ENCODE measurements at regions not wholly inside any gene's neighbourhood (a gene's known extent, or its start where the extent isn't known, plus 50 kb on each side); places are given as distances from the start of the nearest gene placed in this dataset.

DNA sequence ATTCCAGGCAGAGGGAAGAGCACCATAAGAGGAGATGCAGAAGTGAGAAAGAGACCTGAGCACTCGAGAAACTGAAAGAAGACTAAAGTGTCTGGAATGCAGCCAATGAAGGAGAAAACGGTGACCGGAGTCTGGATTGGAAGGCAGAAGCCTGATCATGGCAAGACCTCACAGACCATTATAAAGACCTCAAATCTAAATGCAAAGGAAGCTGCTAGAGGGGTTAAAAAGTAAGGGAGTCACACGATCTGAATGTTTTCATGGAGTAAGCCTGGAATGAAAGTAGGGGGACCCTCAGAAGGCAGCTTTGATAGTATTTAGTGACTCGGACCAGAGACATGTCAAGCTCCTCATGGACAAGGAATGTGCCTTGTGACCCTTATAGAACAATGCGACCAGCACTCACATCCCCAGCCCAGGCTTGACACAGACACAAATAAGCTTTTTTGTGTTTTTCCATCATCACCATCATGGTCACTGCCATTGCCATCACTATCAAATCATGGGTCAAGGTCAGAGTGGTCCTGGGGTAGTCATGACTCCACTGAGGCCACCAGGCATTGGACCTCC is 183.6 kb downstream of the SEC16B start:
- no peak overlapping the region for H2BK120ac ChIP-seq (ENCODE audit: low read depth, low read length)
- H3K4me1 ChIP-seq (ENCODE audit: control insufficient read depth in 2 of 2, insufficient read depth in 1 of 2, low read depth in 1 of 2, low read length in 2 of 2) = peaks cover 0 to 13% of the 10 kb centered on the region in 2 donors
- H3K4ac ChIP-seq (ENCODE audit: low read length) = no peak overlapping the region
- no CpG with 5 or more reads among the region's 6 CpGs for WGBS, 2 donors (ENCODE audit: extremely low coverage in 2 of 2, insufficient read length in 2 of 2, insufficient replicate concordance in 1 of 2)
- DNase-seq (ENCODE audit: low spot score) = no peak
- no peak overlapping the region for H3K14ac ChIP-seq (ENCODE audit: low read length)
- H3K36me3 ChIP-seq (replicated peaks in 1 of 2; ENCODE audit: control insufficient read depth in 2 of 2, insufficient read depth in 2 of 2, low read length in 2 of 2) = no peaks in the 10 kb centered on the region
- H3K27ac ChIP-seq (replicated peaks; ENCODE audit: low read length) = no peak overlapping the region
- H4K8ac ChIP-seq (ENCODE audit: low read depth, low read length) = no peak overlapping the region
- no peak overlapping the region for H2AFZ ChIP-seq (ENCODE audit: low read length)
- no peak overlapping the region for H3K23ac ChIP-seq (ENCODE audit: low read depth, low read length, poor library complexity)
- no peak overlapping the region for H3K18ac ChIP-seq (ENCODE audit: low read length)
- H2BK12ac ChIP-seq (ENCODE audit: low read length) = no peak overlapping the region
- H3K27me3 ChIP-seq (ENCODE audit: control insufficient read depth in 3 of 3, insufficient read depth in 3 of 3, low read depth in 1 of 3, low read length in 3 of 3) = no peaks in the 10 kb centered on the region
- no peak overlapping the region for H3K4me2 ChIP-seq (ENCODE audit: insufficient read depth, low read length, poor library complexity, severe bottlenecking)
- no peaks in the 10 kb centered on the region for H3K79me1 ChIP-seq (ENCODE audit: low read depth, low read length)
- no peaks in the 10 kb centered on the region for H3K9me3 ChIP-seq (replicated peaks in 1 of 2; ENCODE audit: control insufficient read depth in 2 of 2, insufficient read depth in 1 of 2, low read depth in 1 of 2, low read length in 2 of 2)
- H2BK5ac ChIP-seq (ENCODE audit: low read length) = no peak overlapping the region
- no peak overlapping the region for H2AK5ac ChIP-seq (ENCODE audit: low read depth, low read length)
- H3K9ac ChIP-seq (ENCODE audit: low read depth, low read length, poor library complexity) = no peak overlapping the region
- no peak overlapping the region for H4K91ac ChIP-seq (ENCODE audit: low read depth, low read length, poor library complexity)
- no peak overlapping the region for H2BK15ac ChIP-seq (ENCODE audit: low read length)
- H3K4me3 ChIP-seq (ENCODE audit: low read length in 2 of 2) = no peak overlapping the region

DNA sequence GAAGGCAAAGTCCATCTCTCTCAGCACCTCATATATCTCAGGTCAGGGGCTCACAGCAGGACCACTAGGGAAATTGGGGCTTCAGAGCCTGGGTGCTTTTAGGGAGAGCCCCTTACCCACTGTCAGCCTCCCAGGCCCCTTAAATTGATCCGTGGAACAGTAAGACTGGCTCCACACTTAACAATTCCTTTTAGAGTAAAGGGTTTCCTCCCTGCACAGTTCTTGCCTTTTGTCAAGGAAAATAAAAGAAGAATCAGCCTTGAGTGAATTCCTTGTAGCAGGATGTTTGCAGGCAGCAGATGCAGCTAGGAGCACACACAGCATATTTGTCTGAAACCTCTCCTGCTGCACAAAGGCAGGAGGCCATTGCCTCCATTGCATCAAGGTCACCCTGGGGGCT is 184.9 kb downstream of the SEC16B start:
- H3K27ac ChIP-seq (replicated peaks; ENCODE audit: low read length) = peak overlapping the region; percentile 60
- H3K18ac ChIP-seq (ENCODE audit: low read length) = no peak overlapping the region
- no peak overlapping the region for H2AFZ ChIP-seq (ENCODE audit: low read length)
- no peak overlapping the region for H3K9ac ChIP-seq (ENCODE audit: low read depth, low read length, poor library complexity)
- H3K36me3 ChIP-seq (replicated peaks in 1 of 2; ENCODE audit: control insufficient read depth in 2 of 2, insufficient read depth in 2 of 2, low read length in 2 of 2) = no peaks in the 10 kb centered on the region
- H2AK5ac ChIP-seq (ENCODE audit: low read depth, low read length) = no peak overlapping the region
- H3K23ac ChIP-seq (ENCODE audit: low read depth, low read length, poor library complexity) = no peak overlapping the region
- no peak overlapping the region for H2BK5ac ChIP-seq (ENCODE audit: low read length)
- peaks cover 0 to 13% of the 10 kb centered on the region in 2 donors for H3K4me1 ChIP-seq (ENCODE audit: control insufficient read depth in 2 of 2, insufficient read depth in 1 of 2, low read depth in 1 of 2, low read length in 2 of 2)
- no peak overlapping the region for H3K4me2 ChIP-seq (ENCODE audit: insufficient read depth, low read length, poor library complexity, severe bottlenecking)
- H3K4ac ChIP-seq (ENCODE audit: low read length) = no peak overlapping the region
- H3K14ac ChIP-seq (ENCODE audit: low read length) = no peak overlapping the region
- no peak overlapping the region for H3K4me3 ChIP-seq (ENCODE audit: low read length in 2 of 2)
- H3K79me1 ChIP-seq (ENCODE audit: low read depth, low read length) = no peaks in the 10 kb centered on the region
- H3K9me3 ChIP-seq (replicated peaks in 1 of 2; ENCODE audit: control insufficient read depth in 2 of 2, insufficient read depth in 1 of 2, low read depth in 1 of 2, low read length in 2 of 2) = no peaks in the 10 kb centered on the region
- H2BK12ac ChIP-seq (ENCODE audit: low read length) = no peak overlapping the region
- H2BK15ac ChIP-seq (ENCODE audit: low read length) = no peak overlapping the region
- no peak overlapping the region for H4K91ac ChIP-seq (ENCODE audit: low read depth, low read length, poor library complexity)
- H2BK120ac ChIP-seq (ENCODE audit: low read depth, low read length) = no peak overlapping the region
- DNase-seq (ENCODE audit: low spot score) = no peak
- H3K27me3 ChIP-seq (ENCODE audit: control insufficient read depth in 3 of 3, insufficient read depth in 3 of 3, low read depth in 1 of 3, low read length in 3 of 3) = no peaks in the 10 kb centered on the region
- H4K8ac ChIP-seq (ENCODE audit: low read depth, low read length) = no peak overlapping the region
- no CpG with 5 or more reads among the region's 1 CpG for WGBS, 2 donors (ENCODE audit: extremely low coverage in 2 of 2, insufficient read length in 2 of 2, insufficient replicate concordance in 1 of 2)

DNA sequence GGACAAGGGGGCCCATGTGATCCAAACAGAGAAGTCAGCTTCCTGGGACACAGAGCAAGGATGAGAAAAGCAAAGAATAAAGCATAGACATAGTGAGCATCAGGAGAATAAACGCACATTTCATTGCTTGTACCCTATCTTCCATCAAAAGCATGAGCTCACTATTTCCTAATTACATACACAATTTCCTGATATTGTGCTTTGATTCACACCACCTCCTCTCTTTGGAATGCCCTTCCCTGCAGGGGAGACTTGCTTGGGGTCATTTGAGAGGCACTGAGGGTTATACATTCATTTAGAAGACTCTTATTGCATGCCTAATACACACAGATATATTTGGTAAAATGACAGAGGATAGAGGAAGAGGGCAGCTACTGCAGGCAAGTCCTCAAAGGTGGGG is 185.4 kb downstream of the SEC16B start:
- WGBS, 2 donors (ENCODE audit: extremely low coverage in 2 of 2, insufficient read length in 2 of 2, insufficient replicate concordance in 1 of 2) = no CpG with 5 or more reads among the region's 1 CpG
- Histone ChIP-seq H3K14ac (ENCODE audit: low read length) (no peak overlapping the region), H2BK5ac (ENCODE audit: low read length) (no peak overlapping the region), H3K9me3 (replicated peaks in 1 of 2; ENCODE audit: control insufficient read depth in 2 of 2, insufficient read depth in 1 of 2, low read depth in 1 of 2, low read length in 2 of 2) (no peaks in the 10 kb centered on the region), H3K9ac (ENCODE audit: low read depth, low read length, poor library complexity) (no peak overlapping the region), H3K18ac (ENCODE audit: low read length) (no peak overlapping the region), H3K4me2 (ENCODE audit: insufficient read depth, low read length, poor library complexity, severe bottlenecking) (no peak overlapping the region), H3K27me3 (ENCODE audit: control insufficient read depth in 3 of 3, insufficient read depth in 3 of 3, low read depth in 1 of 3, low read length in 3 of 3) (no peaks in the 10 kb centered on the region), H2BK120ac (ENCODE audit: low read depth, low read length) (no peak overlapping the region), H3K79me1 (ENCODE audit: low read depth, low read length) (no peaks in the 10 kb centered on the region), H2AFZ (ENCODE audit: low read length) (no peak overlapping the region), H3K27ac (replicated peaks; ENCODE audit: low read length) (peak overlapping the region; percentile 60), H4K8ac (ENCODE audit: low read depth, low read length) (no peak overlapping the region), H3K4me3 (ENCODE audit: low read length in 2 of 2) (no peak overlapping the region), H2BK15ac (ENCODE audit: low read length) (no peak overlapping the region), H2AK5ac (ENCODE audit: low read depth, low read length) (no peak overlapping the region), H3K23ac (ENCODE audit: low read depth, low read length, poor library complexity) (no peak overlapping the region), H2BK12ac (ENCODE audit: low read length) (no peak overlapping the region), H3K36me3 (replicated peaks in 1 of 2; ENCODE audit: control insufficient read depth in 2 of 2, insufficient read depth in 2 of 2, low read length in 2 of 2) (no peaks in the 10 kb centered on the region), H4K91ac (ENCODE audit: low read depth, low read length, poor library complexity) (no peak overlapping the region), H3K4ac (ENCODE audit: low read length) (no peak overlapping the region), H3K4me1 (ENCODE audit: control insufficient read depth in 2 of 2, insufficient read depth in 1 of 2, low read depth in 1 of 2, low read length in 2 of 2) (peaks cover 0 to 14% of the 10 kb centered on the region in 2 donors)
- DNase-seq (ENCODE audit: low spot score) = no peak

DNA sequence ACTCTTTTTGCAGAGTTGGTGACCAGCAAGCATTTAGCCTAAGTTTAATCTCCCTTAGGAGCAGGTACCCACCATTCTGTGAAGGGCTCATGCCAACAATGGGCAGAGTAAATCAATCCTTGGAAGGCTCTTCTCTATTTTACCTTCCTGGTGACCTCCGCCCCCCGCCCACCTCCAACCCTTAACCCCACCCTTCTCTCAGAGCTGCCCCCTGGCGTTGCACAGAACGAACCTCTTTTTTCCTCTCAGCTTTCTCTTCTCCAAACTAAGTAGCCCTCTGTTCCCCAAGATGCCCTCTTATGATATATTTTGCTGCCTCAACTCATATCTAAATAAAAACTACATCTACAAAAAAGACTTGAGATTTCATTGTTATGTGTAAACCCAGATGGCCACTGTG is 186.8 kb downstream of the SEC16B start:
- Histone ChIP-seq H3K4me2 (ENCODE audit: insufficient read depth, low read length, poor library complexity, severe bottlenecking) (no peak overlapping the region), H3K27ac (replicated peaks; ENCODE audit: low read length) (no peak overlapping the region), H3K27me3 (ENCODE audit: control insufficient read depth in 3 of 3, insufficient read depth in 3 of 3, low read depth in 1 of 3, low read length in 3 of 3) (no peaks in the 10 kb centered on the region), H3K23ac (ENCODE audit: low read depth, low read length, poor library complexity) (no peak overlapping the region), H3K79me1 (ENCODE audit: low read depth, low read length) (no peaks in the 10 kb centered on the region), H2AFZ (ENCODE audit: low read length) (no peak overlapping the region), H2BK15ac (ENCODE audit: low read length) (no peak overlapping the region), H2BK120ac (ENCODE audit: low read depth, low read length) (no peak overlapping the region), H3K36me3 (replicated peaks in 1 of 2; ENCODE audit: control insufficient read depth in 2 of 2, insufficient read depth in 2 of 2, low read length in 2 of 2) (no peaks in the 10 kb centered on the region), H3K4me1 (ENCODE audit: control insufficient read depth in 2 of 2, insufficient read depth in 1 of 2, low read depth in 1 of 2, low read length in 2 of 2) (peaks cover 0 to 19% of the 10 kb centered on the region in 2 donors), H3K9me3 (replicated peaks in 1 of 2; ENCODE audit: control insufficient read depth in 2 of 2, insufficient read depth in 1 of 2, low read depth in 1 of 2, low read length in 2 of 2) (no peaks in the 10 kb centered on the region), H2BK5ac (ENCODE audit: low read length) (no peak overlapping the region), H3K14ac (ENCODE audit: low read length) (no peak overlapping the region), H3K4me3 (ENCODE audit: low read length in 2 of 2) (no peak overlapping the region), H3K4ac (ENCODE audit: low read length) (no peak overlapping the region), H4K8ac (ENCODE audit: low read depth, low read length) (no peak overlapping the region), H2AK5ac (ENCODE audit: low read depth, low read length) (no peak overlapping the region), H3K9ac (ENCODE audit: low read depth, low read length, poor library complexity) (no peak overlapping the region), H4K91ac (ENCODE audit: low read depth, low read length, poor library complexity) (no peak overlapping the region), H3K18ac (ENCODE audit: low read length) (no peak overlapping the region), H2BK12ac (ENCODE audit: low read length) (no peak overlapping the region)
- DNase-seq (ENCODE audit: low spot score) = no peak
- no CpG with 5 or more reads among the region's 4 CpGs for WGBS, 2 donors (ENCODE audit: extremely low coverage in 2 of 2, insufficient read length in 2 of 2, insufficient replicate concordance in 1 of 2)

Measured in neuronal stem cell (in vitro differentiated cells).